Heart right ventricle (tissue), 16 donors: ENCODE measurements at regions not wholly inside any gene's neighbourhood (a gene's known extent, or its start where the extent isn't known, plus 50 kb on each side); places are given as distances from the start of the nearest gene placed in this dataset.

Experiments
- ATAC-seq, 8 donors: fragments of 200-7000 bp; cut with Tn5 transposase; one replicate each; pipeline ENCODE4 v1.9.1; 2020; ENCODE audit warnings: mild to moderate bottlenecking in 8 of 8, moderate library complexity in 8 of 8, moderate number of reproducible peaks in 1 of 8
- DNase-seq, 2 donors: peaks; one replicate each; pipeline ENCODE4 v3.0.0-alpha.2; 2020
- H3K27ac ChIP-seq, 10 donors: fragments of 200-600 bp; sonication (generic) in 2 of 10; one replicate each; pipeline versions ENCODE4 v1.5.0 to v1.8.0; 2020 to 2022; ENCODE audit warnings: mild to moderate bottlenecking in 3 of 10
- H3K27me3 ChIP-seq, 7 donors: fragments of 200-600 bp; one replicate each; pipeline ENCODE4 v1.8.0; 2021 to 2022; ENCODE audit warnings: mild to moderate bottlenecking in 2 of 7
- H3K36me3 ChIP-seq, 9 donors: fragments of 200-600 bp; sonication (generic) in 1 of 9; one replicate each; pipeline versions ENCODE4 v1.5.0 to v1.8.0; 2020 to 2022; ENCODE audit warnings: mild to moderate bottlenecking in 2 of 9
- H3K4me1 ChIP-seq, 9 donors: fragments of 200-600 bp; sonication (generic) in 1 of 9; one replicate each; pipeline versions ENCODE4 v1.5.0 to v1.8.0; 2020 to 2022; ENCODE audit warnings: mild to moderate bottlenecking in 4 of 9
- H3K4me3 ChIP-seq, 10 donors: fragments of 200-600 bp; sonication (generic) in 2 of 10; one replicate each; pipeline versions ENCODE4 v1.5.0 to v1.8.0; 2020 to 2022; ENCODE audit warnings: mild to moderate bottlenecking in 7 of 10, moderate library complexity in 2 of 10
- H3K9me3 ChIP-seq, 11 donors: fragments of 200-600 bp in 10 of 11; sonication (generic) in 2 of 11; one replicate each; pipeline versions ENCODE4 v1.5.0 to v1.8.0; 2013 to 2022; ENCODE audit warnings: mild to moderate bottlenecking in 2 of 11, control low read depth in 1 of 11, moderate library complexity in 1 of 11
- CTCF ChIP-seq, 9 donors: fragments of 200-600 bp; sonication (generic) in 2 of 9; IDR thresholded peaks; one replicate each; pipeline versions ENCODE4 v1.5.0 to v1.8.0; 2021 to 2022; ENCODE audit warnings: antibody characterized with exemption in 9 of 9, mild to moderate bottlenecking in 5 of 9, moderate library complexity in 1 of 9
- WGBS, 2 donors: extraction: QIAGEN DNeasy Blood & Tissue Kit; methylation state at CpG; one replicate each; pipeline ENCODE4 v1.1.7; 2013; ENCODE audit warnings: inconsistent platforms in 1 of 2; 5-methylcytosine and 5-hydroxymethylcytosine counted together
- intact Hi-C, 10 donors: fragments of 100-400 bp; cut with DNase I; formaldehyde crosslinking; loops; one replicate each; pipeline versions ENCODE4 v1.11.1 to v1.14.2; 2022
- donor health status: Arrhythmogenic right ventricular cardiomyopathy.
- donor health status: ischemic (EF 13 %, LVEDD 7.1; RV severe dilation, severe dysfunction).
- donor health status: healthy with polysubstance abuse.
- donor health status: DM: no; HTN: yes; CAD: no.
- donor health status: DM: no; HTN: no; CAD: no.
- donor health status: ischemic (EF 25% LVEDD 6.9; RV normal size, moderate dysfunction).
- donor health status: ischemic (EF 25% LVEDD 5.7; RV mildly dilated, moderate dysfunction).
- donor health status: healthy.
- donor health status: DM: yes; HTN: yes; CAD: no.
- donor health status: Ischemic cardiomyopathy.
- donor health status: ischemic (EF 35%, LVEDD 5.7; RV mildly dilated, moderate dysfunction).
- donor health status: nonischemic (EF 11% LVEDD 7.7; RV severe dilation, severe dysfunction).
- donor health status: DM: yes; HTN: yes; CAD: no.
- donor health status: PGD.
- donor health status: ischemic (EF 29% LVEDD 5.4; RV normal size, mild dysfunction).
- donor health status: nonischemic (EF 23%, LVEDD 6.1; RV moderate dilation, normal function).

- Histone ChIP-seq H3K36me3 (no peaks in the 10 kb centered on the region), H3K4me1 (no peaks in the 10 kb centered on the region), H3K27me3 (no peaks in the 10 kb centered on the region), H3K4me3 (no peak overlapping the region), H3K27ac (no peak overlapping the region), H3K9me3 (no peaks in the 10 kb centered on the region)
- ATAC-seq (no peak), DNase-seq (no peak)
- TF ChIP-seq CTCF (IDR thresholded peaks at IDR 0.05), result no peak
- intact Hi-C loops, result no loop called here
- 85 to 88% methylated on average over 1 of the region's 1 CpG for WGBS, 2 donors
Measured at GRCh38 chr12:78725033-78725432, 139.5 kb upstream of the SYT1 start.

- Histone ChIP-seq H3K4me1 (no peaks in the 10 kb centered on the region), H3K9me3 (no peaks in the 10 kb centered on the region), H3K27me3 (no peaks in the 10 kb centered on the region), H3K27ac (no peak overlapping the region), H3K36me3 (no peaks in the 10 kb centered on the region), H3K4me3 (no peak overlapping the region)
- TF ChIP-seq CTCF (IDR thresholded peaks at IDR 0.05), result no peak
- no peak for DNase-seq
- intact Hi-C loops, result no loop called here
- ATAC-seq, result no peak
- whole genome bisulfite sequencing, 2 donors, result 54 to 55% methylated on average over 3 of the region's 3 CpGs
Measured at GRCh38 chr12:78725951-78726580, 138.5 kb upstream of the SYT1 start.

- Histone ChIP-seq H3K27me3 (no peaks in the 10 kb centered on the region), H3K9me3 (no peaks in the 10 kb centered on the region), H3K4me3 (no peak overlapping the region), H3K36me3 (no peaks in the 10 kb centered on the region), H3K27ac (no peak overlapping the region), H3K4me1 (no peaks in the 10 kb centered on the region)
- no peak for TF ChIP-seq CTCF (IDR thresholded peaks at IDR 0.05)
- DNase-seq (no peak), ATAC-seq (no peak)
- intact Hi-C loops, result no loop called here
- 50 to 56% methylated on average over 2 of the region's 2 CpGs for WGBS, 2 donors
Measured at GRCh38 chr12:78726854-78727253, 137.7 kb upstream of the SYT1 start.

- Histone ChIP-seq H3K4me1 (no peaks in the 10 kb centered on the region), H3K27me3 (no peaks in the 10 kb centered on the region), H3K36me3 (no peaks in the 10 kb centered on the region), H3K4me3 (no peak overlapping the region), H3K9me3 (no peaks in the 10 kb centered on the region), H3K27ac (no peak overlapping the region)
- DNase-seq, result no peak
- WGBS, 2 donors, result 95 to 97% methylated on average over 1 of the region's 1 CpG
- no peak for TF ChIP-seq CTCF (IDR thresholded peaks at IDR 0.05)
- intact Hi-C loops, result no loop called here
- no peak for ATAC-seq
Measured at GRCh38 chr12:78732481-78732880, 132.1 kb upstream of the SYT1 start.
